ENCODE measurements at regions not wholly inside any gene's neighbourhood (a gene's known extent, or its start where the extent isn't known, plus 50 kb on each side); places are given as distances from the start of the nearest gene placed in this dataset.

- TF ChIP-seq CTCF (IDR thresholded peaks at IDR 0.05), result no peak
Observed at GRCh38 chr12:108401964-108402363, 62.9 kb upstream of the CMKLR1 start.

GRCh38 chr12:108400900-108401480, 61.9 kb upstream of the CMKLR1 start:
- Mint-ChIP-seq H3K27me3 (peaks cover 17% of the 10 kb centered on the region), H3K4me3 (no peak overlapping the region), H3K27ac (no peak overlapping the region), H3K36me3 (ENCODE audit: low read depth) (no peaks in the 10 kb centered on the region), H3K4me1 (ENCODE audit: low read depth) (no peaks in the 10 kb centered on the region), H3K9me3 (peaks cover 7% of the 10 kb centered on the region)
- no peak for TF ChIP-seq CTCF (IDR thresholded peaks at IDR 0.05)
- intact Hi-C loops (cut with micrococcal nuclease), result no loop called here
- ChIA-PET CTCF (interaction anchor here (1.0 kb wide), 1 partner anchor 411 kb away, joined by 3 read pairs; no protein-coding TSS in a partner anchor), POLR2A (no interaction called here)
- no peak for ATAC-seq
- no peak for DNase-seq

More at GRCh38 chr12:108401964-108402363, 62.9 kb upstream of the CMKLR1 start:
- H3K36me3 Mint-ChIP-seq (ENCODE audit: low read depth), result no peaks in the 10 kb centered on the region
- no peak overlapping the region for H3K27ac Mint-ChIP-seq
- no peak overlapping the region for H3K4me3 Mint-ChIP-seq
- intact Hi-C loops (cut with micrococcal nuclease), result no loop called here
- ChIA-PET CTCF (no interaction called here), POLR2A (no interaction called here)
- ATAC-seq (no peak), DNase-seq (no peak)
- H3K9me3 Mint-ChIP-seq, result peaks cover 8% of the 10 kb centered on the region
- peaks cover 15% of the 10 kb centered on the region for H3K27me3 Mint-ChIP-seq
- H3K4me1 Mint-ChIP-seq (ENCODE audit: low read depth), result no peaks in the 10 kb centered on the region

- H3K4me3 Mint-ChIP-seq, result no peak overlapping the region
- DNase-seq (no peak), ATAC-seq (no peak)
- H3K27me3 Mint-ChIP-seq, result peaks cover 16% of the 10 kb centered on the region
- no peaks in the 10 kb centered on the region for H3K4me1 Mint-ChIP-seq (ENCODE audit: low read depth)
- ChIA-PET CTCF (interaction anchor here (1.0 kb wide), 1 partner anchor 411 kb away, joined by 3 read pairs; no protein-coding TSS in a partner anchor), POLR2A (no interaction called here)
- intact Hi-C loops (cut with micrococcal nuclease), result no loop called here
- no peak overlapping the region for H3K27ac Mint-ChIP-seq
- no peak for TF ChIP-seq CTCF (IDR thresholded peaks at IDR 0.05)
- peaks cover 7% of the 10 kb centered on the region for H3K9me3 Mint-ChIP-seq
- no peaks in the 10 kb centered on the region for H3K36me3 Mint-ChIP-seq (ENCODE audit: low read depth)
Observed at GRCh38 chr12:108400481-108400880, 61.4 kb upstream of the CMKLR1 start.

GRCh38 chr12:108400056-108400455, 60.9 kb upstream of the CMKLR1 start:
- POLR2A ChIA-PET, result no interaction called here
- no peak for ATAC-seq

More at GRCh38 chr12:108400056-108400455, 60.9 kb upstream of the CMKLR1 start:
- H3K27me3 Mint-ChIP-seq, result peaks cover 17% of the 10 kb centered on the region
- CTCF ChIA-PET, result interaction anchor here (1.0 kb wide), 1 partner anchor 410 kb away, joined by 3 read pairs; no protein-coding TSS in a partner anchor
- intact Hi-C loops (cut with micrococcal nuclease), result no loop called here
- H3K9me3 Mint-ChIP-seq, result peaks cover 8% of the 10 kb centered on the region
- H3K4me3 Mint-ChIP-seq, result no peak overlapping the region
- no peak overlapping the region for H3K27ac Mint-ChIP-seq
- H3K36me3 Mint-ChIP-seq (ENCODE audit: low read depth), result no peaks in the 10 kb centered on the region
- TF ChIP-seq CTCF (IDR thresholded peaks at IDR 0.05), result no peak
- no peak for DNase-seq
- no peaks in the 10 kb centered on the region for H3K4me1 Mint-ChIP-seq (ENCODE audit: low read depth)
